ENCODE measurements at regions not wholly inside any gene's neighbourhood (a gene's known extent, or its start where the extent isn't known, plus 50 kb on each side); places are given as distances from the start of the nearest gene placed in this dataset.
"Not testable (repeated sequence)": the region's sequence is repeated elsewhere in the genome, so short reads cannot be mapped to it uniquely, and the experiment has no call there.

DNA sequence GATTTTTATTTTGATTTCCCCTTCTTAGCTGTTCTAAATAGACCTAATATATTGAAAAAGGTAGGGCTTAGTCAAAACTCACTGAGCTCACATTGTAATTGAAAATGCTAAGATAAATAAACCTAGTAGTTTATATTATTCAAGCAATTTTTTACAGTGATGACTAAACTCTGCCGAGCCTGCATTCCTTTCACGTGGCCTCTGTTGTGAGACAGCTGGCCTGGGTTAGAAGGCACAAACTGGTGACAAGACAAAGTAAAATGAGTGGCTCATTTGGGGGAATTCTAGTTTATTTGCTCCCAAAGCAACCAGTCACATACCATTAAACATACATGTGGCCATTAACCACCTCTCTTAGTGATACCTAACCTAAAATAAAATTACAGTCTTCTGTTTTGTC, 169.4 kb upstream of the TEX13C start:
- no peak overlapping the region for H3K9ac ChIP-seq (ENCODE audit: low read length)
- no peak overlapping the region for H3K27ac ChIP-seq (ENCODE audit: low read depth, low read length)
- H3K36me3 ChIP-seq (ENCODE audit: control insufficient read depth, insufficient read depth, low read length): no peaks in the 10 kb centered on the region
- H3K9me3 ChIP-seq (ENCODE audit: control insufficient read depth, insufficient read depth, low read depth, low read length): no peaks in the 10 kb centered on the region
- no peak overlapping the region for H3K4me3 ChIP-seq (ENCODE audit: low read depth, low read length)
- H3K4me1 ChIP-seq (ENCODE audit: control insufficient read depth, insufficient read depth, low read length): peaks cover 15% of the 10 kb centered on the region
- H3K27me3 ChIP-seq (ENCODE audit: control insufficient read depth, insufficient read depth, low read length): no peaks in the 10 kb centered on the region; the same call in 1 of the 2 replicates

DNA sequence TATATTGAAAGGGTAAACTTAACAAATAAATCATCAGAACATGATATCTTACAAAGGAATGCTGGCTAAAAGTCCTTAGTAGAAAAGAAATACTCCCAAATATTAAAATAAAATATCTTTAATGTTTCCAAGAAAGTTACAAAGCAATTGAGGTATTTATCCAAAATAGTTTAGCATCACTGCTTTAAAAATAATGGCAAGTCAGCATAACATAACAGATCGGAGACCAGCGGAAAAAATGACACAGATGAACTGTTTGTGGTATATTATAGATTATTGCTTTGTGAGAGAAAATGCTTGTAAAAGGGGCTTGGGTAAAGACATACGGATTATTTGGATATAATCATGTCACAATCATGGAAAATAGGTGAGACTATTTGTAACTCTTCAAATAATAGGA, 168.5 kb upstream of the TEX13C start:
- Histone ChIP-seq H3K27ac (ENCODE audit: low read depth, low read length) (no peak overlapping the region), H3K9me3 (ENCODE audit: control insufficient read depth, insufficient read depth, low read depth, low read length) (no peaks in the 10 kb centered on the region), H3K9ac (ENCODE audit: low read length) (no peak overlapping the region), H3K27me3 (ENCODE audit: control insufficient read depth, insufficient read depth, low read length) (no peaks in the 10 kb centered on the region; the same call in 1 of the 2 replicates), H3K4me3 (ENCODE audit: low read depth, low read length) (no peak overlapping the region), H3K36me3 (ENCODE audit: control insufficient read depth, insufficient read depth, low read length) (no peaks in the 10 kb centered on the region), H3K4me1 (ENCODE audit: control insufficient read depth, insufficient read depth, low read length) (peaks cover 15% of the 10 kb centered on the region)

DNA sequence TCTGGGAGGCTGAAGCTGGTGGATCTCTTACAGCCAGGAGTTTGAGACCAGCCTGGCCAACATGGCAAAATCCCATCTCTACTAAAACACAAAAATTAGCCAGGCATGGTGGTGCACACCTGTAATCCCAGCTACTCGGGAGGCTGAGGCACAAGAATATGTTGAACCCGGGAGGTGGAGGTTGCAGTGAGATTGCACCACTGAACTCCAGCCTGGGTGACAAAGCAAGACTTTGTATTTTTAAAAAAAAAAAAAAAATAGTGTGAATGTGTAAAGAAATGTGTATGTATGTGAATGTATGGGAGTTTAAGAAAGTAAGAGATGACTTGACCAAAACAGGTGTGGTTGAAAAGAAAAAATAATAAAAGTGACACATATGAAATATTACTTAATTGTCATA, 167.7 kb upstream of the TEX13C start:
- H3K4me1 ChIP-seq (ENCODE audit: control insufficient read depth, insufficient read depth, low read length): peaks cover 15% of the 10 kb centered on the region
- H3K27me3 ChIP-seq (ENCODE audit: control insufficient read depth, insufficient read depth, low read length): no peaks in the 10 kb centered on the region; the same call in 1 of the 2 replicates
- H3K4me3 ChIP-seq (ENCODE audit: low read depth, low read length): no peak overlapping the region

DNA sequence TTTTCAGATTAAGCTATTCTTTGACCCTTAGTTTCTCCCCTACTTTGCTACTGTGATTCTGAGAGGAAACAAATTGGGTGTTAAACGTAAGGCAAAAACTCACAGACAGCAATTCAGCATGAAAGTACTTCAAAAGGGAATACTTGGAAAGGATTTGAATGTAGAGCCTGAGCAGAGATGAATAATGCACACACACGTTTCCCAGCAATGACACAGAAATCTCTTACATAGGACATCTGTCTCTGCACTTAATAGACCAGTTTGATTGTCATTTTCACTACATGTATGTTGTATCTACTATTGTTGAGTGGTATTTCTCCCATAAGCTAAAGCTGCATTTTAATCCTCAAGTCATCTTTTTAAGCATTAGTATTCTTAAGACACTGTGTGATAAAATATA, 166.1 kb upstream of the TEX13C start:
- Histone ChIP-seq H3K36me3 (ENCODE audit: control insufficient read depth, insufficient read depth, low read length) (no peaks in the 10 kb centered on the region), H3K9me3 (ENCODE audit: control insufficient read depth, insufficient read depth, low read depth, low read length) (no peaks in the 10 kb centered on the region), H3K27me3 (ENCODE audit: control insufficient read depth, insufficient read depth, low read length) (no peaks in the 10 kb centered on the region; the same call in 1 of the 2 replicates), H3K27ac (ENCODE audit: low read depth, low read length) (no peak overlapping the region), H3K9ac (ENCODE audit: low read length) (no peak overlapping the region), H3K4me1 (ENCODE audit: control insufficient read depth, insufficient read depth, low read length) (peaks cover 15% of the 10 kb centered on the region), H3K4me3 (ENCODE audit: low read depth, low read length) (peak overlapping the region; percentile 18; the same call in 1 of the 2 replicates)

More for the DNA sequence above, 167.7 kb upstream of the TEX13C start:
- Histone ChIP-seq H3K9me3 (ENCODE audit: control insufficient read depth, insufficient read depth, low read depth, low read length) (no peaks in the 10 kb centered on the region), H3K9ac (ENCODE audit: low read length) (no peak overlapping the region), H3K27ac (ENCODE audit: low read depth, low read length) (no peak overlapping the region), H3K36me3 (ENCODE audit: control insufficient read depth, insufficient read depth, low read length) (no peaks in the 10 kb centered on the region)

DNA sequence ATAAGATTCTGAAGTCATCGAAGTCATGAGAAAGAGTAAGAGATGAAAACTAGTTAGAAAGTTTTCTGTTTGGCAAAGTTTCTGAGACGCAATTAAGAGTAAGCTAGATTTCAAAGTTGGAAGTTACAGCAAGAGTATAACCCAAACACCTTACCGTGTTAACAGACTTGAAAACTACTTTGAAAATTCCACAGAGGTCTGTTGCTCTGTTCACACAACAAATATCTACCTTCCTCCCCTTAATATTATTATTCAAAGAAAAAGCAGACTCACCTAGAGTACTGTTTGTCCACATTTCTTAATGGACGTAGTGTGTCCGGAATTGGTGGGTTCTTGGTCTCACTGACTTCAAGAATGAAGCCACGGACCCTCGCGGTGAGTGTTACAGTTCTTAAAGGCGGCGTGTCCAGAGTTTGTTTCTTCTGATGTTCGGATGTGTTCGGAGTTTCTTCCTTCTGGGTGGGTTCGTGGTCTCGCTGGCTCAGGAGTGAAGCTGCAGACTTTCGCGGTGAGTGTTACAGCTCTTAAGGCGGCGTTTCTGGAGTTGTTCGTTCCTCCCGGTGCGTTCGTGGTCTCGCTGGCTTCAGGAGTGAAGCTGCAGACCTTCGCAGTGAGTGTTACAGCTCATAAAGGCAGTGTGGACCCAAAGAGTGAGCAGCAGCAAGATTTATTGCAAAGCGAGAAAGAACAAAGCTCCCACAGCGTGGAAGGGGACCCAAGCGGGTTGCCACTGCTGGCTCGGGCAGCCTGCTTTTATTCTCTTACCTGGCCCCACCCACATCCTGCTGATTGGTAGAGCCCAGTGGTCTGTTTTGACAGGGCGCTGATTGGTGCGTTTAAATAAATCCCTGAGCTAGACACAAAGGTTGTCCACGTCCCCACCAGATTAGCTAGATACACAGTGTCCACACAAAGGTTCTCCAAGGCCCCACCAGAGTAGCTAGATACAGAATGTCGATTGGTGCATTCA, 165.1 kb upstream of the TEX13C start:
- H3K4me1 ChIP-seq (ENCODE audit: control insufficient read depth, insufficient read depth, low read length): peaks cover 15% of the 10 kb centered on the region
- H3K9ac ChIP-seq (ENCODE audit: low read length); H3K27ac ChIP-seq (ENCODE audit: low read depth, low read length); H3K4me3 ChIP-seq (ENCODE audit: low read depth, low read length); H3K36me3 ChIP-seq (ENCODE audit: control insufficient read depth, insufficient read depth, low read length); H3K9me3 ChIP-seq (ENCODE audit: control insufficient read depth, insufficient read depth, low read depth, low read length); H3K27me3 ChIP-seq (ENCODE audit: control insufficient read depth, insufficient read depth, low read length): not testable (repeated sequence)

DNA sequence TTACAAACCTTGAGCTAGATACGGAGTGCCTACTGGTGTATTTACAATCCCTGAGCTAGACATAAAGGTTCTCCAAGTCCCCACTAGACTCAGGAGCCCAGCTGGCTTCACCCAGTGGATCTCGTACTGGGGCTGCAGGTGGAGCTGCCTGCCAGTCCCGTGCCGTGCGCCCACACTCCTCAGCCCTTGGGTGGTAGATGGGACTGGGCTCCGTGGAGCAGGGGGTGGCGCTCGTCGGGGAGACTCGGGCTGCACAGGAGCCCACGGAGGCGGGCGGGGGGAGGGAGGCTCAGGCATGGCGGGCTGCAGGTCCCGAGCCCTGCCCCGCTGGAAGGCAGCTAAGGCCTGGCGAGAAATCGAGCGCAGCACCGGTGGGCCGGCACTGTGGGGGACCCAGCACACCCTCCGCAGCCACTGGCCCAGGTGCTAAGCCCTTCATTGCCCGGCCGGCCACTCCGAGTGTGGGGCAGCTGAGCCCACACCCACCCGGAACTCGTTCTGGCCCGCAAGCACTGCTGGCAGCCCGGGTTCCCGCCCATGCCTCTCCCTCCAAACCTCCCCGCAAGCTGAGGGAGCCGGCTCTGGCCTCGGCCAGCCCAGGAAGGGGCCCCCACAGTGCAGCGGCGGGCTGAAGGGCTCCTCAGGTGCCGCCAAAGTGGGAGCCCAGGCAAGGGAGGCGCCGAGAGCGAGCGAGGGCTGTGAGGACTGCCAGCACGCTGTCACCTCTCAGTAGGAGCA, 164.2 kb upstream of the TEX13C start:
- not testable (repeated sequence) for H3K27me3 ChIP-seq (ENCODE audit: control insufficient read depth, insufficient read depth, low read length); H3K9ac ChIP-seq (ENCODE audit: low read length); H3K36me3 ChIP-seq (ENCODE audit: control insufficient read depth, insufficient read depth, low read length); H3K27ac ChIP-seq (ENCODE audit: low read depth, low read length); H3K9me3 ChIP-seq (ENCODE audit: control insufficient read depth, insufficient read depth, low read depth, low read length); H3K4me3 ChIP-seq (ENCODE audit: low read depth, low read length)
- H3K4me1 ChIP-seq (ENCODE audit: control insufficient read depth, insufficient read depth, low read length): peaks cover 15% of the 10 kb centered on the region

DNA sequence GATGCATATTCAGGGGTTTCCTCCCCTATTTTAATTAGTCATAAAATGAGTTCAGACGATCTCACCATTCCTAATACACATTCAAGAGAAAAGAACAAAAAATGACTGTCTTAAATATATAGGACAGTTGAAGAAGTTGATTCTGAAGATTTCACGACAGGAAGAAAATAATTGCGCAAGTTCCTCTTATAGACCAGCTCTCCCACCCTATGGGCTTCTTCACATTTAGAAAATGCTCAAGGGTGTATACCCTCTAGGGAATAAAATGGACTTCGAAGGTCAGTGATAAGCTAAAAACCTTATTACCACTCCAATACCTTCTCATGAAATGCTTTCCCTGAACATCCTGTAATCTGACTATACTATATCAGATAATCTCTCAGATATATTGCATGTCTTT, 149.2 kb upstream of the TEX13C start:
- Histone ChIP-seq H3K27me3 (ENCODE audit: control insufficient read depth, insufficient read depth, low read length) (peaks cover 2% of the 10 kb centered on the region; the same call in 1 of the 2 replicates), H3K4me3 (ENCODE audit: low read depth, low read length) (no peak overlapping the region), H3K9me3 (ENCODE audit: control insufficient read depth, insufficient read depth, low read depth, low read length) (no peaks in the 10 kb centered on the region), H3K4me1 (ENCODE audit: control insufficient read depth, insufficient read depth, low read length) (peaks cover 5% of the 10 kb centered on the region), H3K36me3 (ENCODE audit: control insufficient read depth, insufficient read depth, low read length) (no peaks in the 10 kb centered on the region), H3K9ac (ENCODE audit: low read length) (no peak overlapping the region), H3K27ac (ENCODE audit: low read depth, low read length) (no peak overlapping the region)

DNA sequence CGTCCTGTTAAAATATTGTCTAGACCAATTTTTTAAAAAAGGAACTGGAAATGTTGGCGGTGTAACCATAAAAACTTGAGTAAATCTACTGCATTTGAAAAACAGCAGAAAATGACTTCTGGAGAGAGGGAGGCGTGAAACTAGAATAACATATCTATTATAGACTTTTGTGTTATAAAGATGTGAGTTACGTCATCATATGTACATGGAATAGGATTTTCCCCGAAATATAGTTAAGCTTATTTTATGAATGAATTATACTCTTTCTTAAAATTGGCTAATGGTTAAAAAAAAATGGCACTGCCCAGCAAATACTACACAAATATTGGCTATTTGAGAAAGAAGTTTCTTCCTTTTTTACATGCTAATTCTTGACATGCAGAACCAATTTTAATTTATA, 147.1 kb upstream of the TEX13C start:
- H3K27ac ChIP-seq (ENCODE audit: low read depth, low read length): no peak overlapping the region
- H3K36me3 ChIP-seq (ENCODE audit: control insufficient read depth, insufficient read depth, low read length): no peaks in the 10 kb centered on the region
- H3K9me3 ChIP-seq (ENCODE audit: control insufficient read depth, insufficient read depth, low read depth, low read length): no peaks in the 10 kb centered on the region
- peaks cover 10% of the 10 kb centered on the region for H3K4me1 ChIP-seq (ENCODE audit: control insufficient read depth, insufficient read depth, low read length)
- no peak overlapping the region for H3K9ac ChIP-seq (ENCODE audit: low read length)
- H3K27me3 ChIP-seq (ENCODE audit: control insufficient read depth, insufficient read depth, low read length): no peaks in the 10 kb centered on the region; the same call in 1 of the 2 replicates
- no peak overlapping the region for H3K4me3 ChIP-seq (ENCODE audit: low read depth, low read length)

DNA sequence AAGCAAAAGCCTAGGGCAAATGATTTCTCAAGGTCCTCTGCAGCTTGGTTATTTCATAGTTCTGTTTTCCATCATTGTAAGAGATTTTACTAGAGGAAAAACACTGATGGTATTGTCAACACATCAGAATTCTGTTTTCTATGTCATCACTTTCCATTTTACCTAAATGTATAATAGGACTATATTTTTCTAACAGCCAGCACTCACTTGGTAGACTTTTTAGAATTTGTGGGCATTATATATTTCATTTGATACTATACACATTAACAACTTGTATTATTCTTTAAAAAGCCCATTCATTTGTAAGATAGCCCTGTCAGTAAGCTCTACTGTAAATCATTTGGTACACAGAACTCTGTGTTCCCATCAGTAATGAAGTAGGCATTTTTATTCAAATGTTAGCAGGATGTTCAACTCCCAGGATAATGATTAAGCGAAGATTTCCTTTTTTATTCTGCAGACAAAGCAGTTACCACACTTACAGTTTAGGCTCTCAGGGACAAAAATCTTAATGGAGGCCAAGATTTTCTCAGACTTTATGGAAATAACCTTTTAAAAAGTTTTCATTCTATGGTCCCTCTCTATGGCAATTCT, 143.6 kb upstream of the TEX13C start:
- no peaks in the 10 kb centered on the region; the same call in 1 of the 2 replicates for H3K27me3 ChIP-seq (ENCODE audit: control insufficient read depth, insufficient read depth, low read length)
- no peaks in the 10 kb centered on the region for H3K36me3 ChIP-seq (ENCODE audit: control insufficient read depth, insufficient read depth, low read length)
- H3K27ac ChIP-seq (ENCODE audit: low read depth, low read length): no peak overlapping the region
- no peaks in the 10 kb centered on the region for H3K9me3 ChIP-seq (ENCODE audit: control insufficient read depth, insufficient read depth, low read depth, low read length)
- no peak overlapping the region for H3K4me3 ChIP-seq (ENCODE audit: low read depth, low read length)
- H3K4me1 ChIP-seq (ENCODE audit: control insufficient read depth, insufficient read depth, low read length): peaks cover 5% of the 10 kb centered on the region; the same call in 1 of the 2 replicates
- H3K9ac ChIP-seq (ENCODE audit: low read length): no peak overlapping the region

DNA sequence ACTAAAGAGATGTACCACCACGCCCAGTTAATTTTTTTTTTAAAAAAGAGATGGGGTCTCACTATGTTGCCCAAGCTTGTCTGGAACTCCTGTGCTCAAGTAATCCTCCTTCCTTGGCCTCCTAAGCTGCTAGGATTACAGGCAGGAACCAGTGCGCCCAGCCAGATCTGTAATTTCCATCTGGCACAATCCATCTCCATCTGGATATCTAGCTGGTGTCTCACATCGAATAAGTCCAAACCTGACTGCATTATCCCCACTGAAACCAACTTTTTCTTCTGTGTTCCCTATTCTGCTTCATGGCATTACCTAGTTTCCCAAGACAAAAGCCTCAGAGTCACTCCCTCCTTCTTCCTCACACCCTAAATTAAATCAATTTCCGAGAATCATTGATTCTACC, 125.8 kb upstream of the TEX13C start:
- Histone ChIP-seq H3K27me3 (ENCODE audit: control insufficient read depth, insufficient read depth, low read length) (no peaks in the 10 kb centered on the region; the same call in 1 of the 2 replicates), H3K4me3 (ENCODE audit: low read depth, low read length) (no peak overlapping the region), H3K27ac (ENCODE audit: low read depth, low read length) (no peak overlapping the region), H3K9me3 (ENCODE audit: control insufficient read depth, insufficient read depth, low read depth, low read length) (no peaks in the 10 kb centered on the region), H3K9ac (ENCODE audit: low read length) (no peak overlapping the region), H3K4me1 (ENCODE audit: control insufficient read depth, insufficient read depth, low read length) (no peaks in the 10 kb centered on the region), H3K36me3 (ENCODE audit: control insufficient read depth, insufficient read depth, low read length) (no peaks in the 10 kb centered on the region)
